ENCODE measurements at regions not wholly inside any gene's neighbourhood (a gene's known extent, or its start where the extent isn't known, plus 50 kb on each side); places are given as distances from the start of the nearest gene placed in this dataset.
A peak's percentile ranks its signal among the peaks of the same experiment; 100 is the strongest.

GRCh38 chr10:5588080-5588453 lies 63.3 kb downstream of the CALML3 start:
- Histone ChIP-seq H3K79me2 (ENCODE audit: control insufficient read depth, insufficient read depth, low read length) (no peaks in the 10 kb centered on the region), H3K9me1 (ENCODE audit: control insufficient read depth, insufficient read depth, low read length) (no peaks in the 10 kb centered on the region), H4K20me1 (replicated peaks; ENCODE audit: control insufficient read depth, insufficient read depth, low read length) (no peaks in the 10 kb centered on the region), H3K9me3 (replicated peaks; ENCODE audit: control insufficient read depth, insufficient read depth, low read depth, low read length) (no peaks in the 10 kb centered on the region), H3K36me3 (ENCODE audit: control insufficient read depth, insufficient read depth, low read length) (no peaks in the 10 kb centered on the region), H3K4me2 (ENCODE audit: insufficient read depth, low read length) (no peak overlapping the region), H3K4me1 (replicated peaks in 1 of 2; ENCODE audit: control insufficient read depth in 2 of 2, insufficient read depth in 2 of 2, low read length in 2 of 2) (peaks cover 9 to 22% of the 10 kb centered on the region in 2 experiments), H3K4me3 (no peak overlapping the region), H3K27ac (ENCODE audit: extremely low read depth, low read depth, low read length) (no peak overlapping the region), H2AFZ (ENCODE audit: low read depth, low read length) (no peak overlapping the region), H3K9ac (ENCODE audit: insufficient read depth in 1 of 2, low read depth in 2 of 2, low read length in 2 of 2) (no peak overlapping the region), H3K27me3 (ENCODE audit: control insufficient read depth in 2 of 2, insufficient read depth in 2 of 2, low read length in 2 of 2) (peaks cover 0 to 7% of the 10 kb centered on the region in 2 experiments; a peak in 1 of 5 replicates)
- ChIA-PET CTCF (ENCODE audit: low intra/inter-chr PET ratio) (no interaction called here), POLR2A (no interaction called here)
- 32% methylated on average over 6 of the region's 6 CpGs for WGBS (ENCODE audit: insufficient coverage, low coverage, missing lambda C conversion rate)
- ATAC-seq (no peak), DNase-seq (ENCODE audit: extremely low read depth in 1 of 4, low spot score in 3 of 4) (no peak), FAIRE-seq (no peak)
- intact Hi-C loops (cut with micrococcal nuclease) (no loop called here), in situ Hi-C loops (cut with MboI) (no loop called here)
- TF ChIP-seq RCOR1 (IDR thresholded peaks at IDR 0.05; ENCODE audit: borderline replicate concordance in 1 of 2, low read depth in 2 of 2, low read length in 2 of 2) (0 out of 4 replicates have a peak, but pooled peaks of 1 of the 2 experiments have one; percentile 15), RBM25 (IDR thresholded peaks at IDR 0.05; ENCODE audit: low read depth, low read length, severe bottlenecking) (peak; percentile 85), COPS2 (conservative IDR thresholded peaks at IDR 0.05) (no peak), JUN (IDR thresholded peaks at IDR 0.05; ENCODE audit: borderline replicate concordance, low read depth, low read length) (no peak), JUN (CRISPR knock-in tag; IDR thresholded peaks at IDR 0.05; ENCODE audit: borderline replicate concordance) (no peak), KDM1A (IDR thresholded peaks at IDR 0.05) (peak; percentile 53 to 60; a peak in 2 of 4 replicates), BCOR (IDR thresholded peaks at IDR 0.05) (peak; percentile 70), ADNP (tag; IDR thresholded peaks at IDR 0.05) (peak; percentile 59), HDAC1 (IDR thresholded peaks at IDR 0.05) (no peak)
- no TSS peak for BruUV-seq (replicated peaks)

Measured in K562 (cell line).